ENCODE measurements at regions not wholly inside any gene's neighbourhood (a gene's known extent, or its start where the extent isn't known, plus 50 kb on each side); places are given as distances from the start of the nearest gene placed in this dataset.

DNA sequence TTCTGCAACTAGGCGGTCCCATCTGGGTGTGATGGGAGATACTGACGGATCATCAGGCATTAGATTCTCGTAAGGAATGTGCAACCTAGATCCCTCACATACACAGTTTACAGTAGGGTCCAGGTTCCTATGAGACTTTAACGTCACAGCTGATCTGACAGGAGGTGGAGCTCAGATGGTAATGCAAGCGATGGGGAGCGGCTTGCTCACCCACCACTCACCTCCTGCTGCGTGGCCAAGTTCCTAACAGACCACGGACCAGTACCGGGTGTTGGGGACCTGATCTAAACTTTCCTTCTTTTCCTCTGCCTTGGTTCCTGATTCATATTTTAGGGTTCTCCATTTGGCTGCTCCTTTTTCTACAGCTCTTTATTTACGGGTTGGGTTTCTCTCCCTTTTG lies 479.8 kb downstream of the BCAT1 start:
- no peak for DNase-seq

- DNase-seq = no peak
These were observed 481.7 kb downstream of the BCAT1 start for GRCh38 chr12:24467226-24467625.

DNA sequence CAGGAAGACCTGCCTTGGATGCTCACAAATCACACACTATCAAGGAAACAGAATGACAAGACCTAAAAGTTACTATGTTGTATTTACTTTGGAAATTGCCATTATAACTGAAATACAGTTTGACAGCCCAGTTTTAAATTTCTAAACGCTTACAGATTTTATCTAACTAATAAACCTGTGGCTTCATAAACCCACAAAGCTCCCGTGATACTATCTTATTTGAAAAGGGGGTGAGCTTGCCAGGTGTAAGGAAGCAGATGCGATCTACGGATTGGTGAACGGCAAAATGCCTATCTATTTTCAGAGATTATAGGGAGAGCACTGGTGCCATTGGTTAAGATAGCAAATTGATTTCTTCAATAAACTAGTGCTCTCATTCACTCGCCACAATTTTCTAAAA lies 485.5 kb downstream of the BCAT1 start:
- DNase-seq = no peak

DNA sequence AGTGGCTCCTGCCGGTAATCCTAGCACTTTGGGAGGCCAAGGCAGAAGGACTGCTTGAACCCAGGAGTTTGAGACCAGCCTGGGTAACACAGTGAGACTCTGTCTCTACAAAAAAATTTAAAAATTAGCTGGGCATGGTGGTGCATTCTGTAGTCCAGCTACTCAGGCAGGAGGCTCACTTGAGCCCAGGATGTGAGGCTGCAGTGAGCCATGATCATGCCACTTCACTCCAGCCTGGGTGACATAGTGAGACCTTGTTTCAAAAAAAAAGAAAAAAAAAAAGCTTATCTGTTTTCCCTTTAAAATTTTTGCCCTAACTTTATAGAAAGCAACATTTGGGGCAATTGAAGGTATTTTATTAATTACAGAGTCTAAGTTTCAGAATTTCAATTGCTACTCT lies 486.0 kb downstream of the BCAT1 start:
- DNase-seq = no peak

DNA sequence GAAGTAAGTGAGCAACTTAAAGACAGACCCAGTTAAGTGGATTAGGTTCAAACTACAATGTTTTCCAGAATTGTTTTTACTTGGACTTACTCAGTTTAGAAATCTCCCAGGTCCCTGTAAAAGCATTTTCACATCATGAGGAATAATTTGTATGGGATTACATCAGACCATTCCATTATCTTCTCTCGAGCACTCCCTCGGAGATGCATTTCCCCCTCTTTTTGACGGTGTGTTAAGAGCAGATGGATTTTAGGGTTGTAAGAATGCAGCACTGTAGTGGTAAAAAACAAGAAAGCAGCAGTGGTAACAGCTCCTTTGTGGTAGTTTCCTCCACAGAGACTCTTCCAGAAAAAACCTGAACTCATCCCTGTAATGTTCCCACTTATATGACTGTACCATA lies 488.4 kb downstream of the BCAT1 start:
- no peak for DNase-seq

- DNase-seq = no peak
These were observed 488.8 kb downstream of the BCAT1 start for GRCh38 chr12:24460099-24460498.

- DNase-seq = no peak
These were observed 493.1 kb downstream of the BCAT1 start for GRCh38 chr12:24455811-24456210.

GRCh38 chr12:24447678-24448077 lies 498.2 kb upstream of the SOX5 start:
- no peak for DNase-seq

DNA sequence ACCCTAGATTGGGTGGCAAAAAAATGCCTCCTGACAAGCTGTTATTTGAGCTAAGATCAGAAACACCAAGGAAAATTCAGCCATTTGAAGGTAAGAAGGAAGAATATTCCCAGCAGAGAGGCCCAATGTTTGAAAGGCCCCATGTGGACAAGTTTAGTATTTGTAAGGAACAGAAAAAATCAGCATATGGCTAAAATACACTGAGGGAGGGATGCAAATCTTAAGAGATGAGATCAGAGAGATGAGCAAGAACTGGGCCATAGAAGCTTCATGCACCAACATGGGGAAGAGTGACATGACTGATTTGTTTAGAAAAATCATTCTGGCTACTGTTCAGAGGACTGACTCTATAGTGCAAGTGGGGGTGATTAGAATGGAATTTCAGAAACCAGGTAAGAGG lies 496.8 kb upstream of the SOX5 start:
- DNase-seq = no peak

DNA sequence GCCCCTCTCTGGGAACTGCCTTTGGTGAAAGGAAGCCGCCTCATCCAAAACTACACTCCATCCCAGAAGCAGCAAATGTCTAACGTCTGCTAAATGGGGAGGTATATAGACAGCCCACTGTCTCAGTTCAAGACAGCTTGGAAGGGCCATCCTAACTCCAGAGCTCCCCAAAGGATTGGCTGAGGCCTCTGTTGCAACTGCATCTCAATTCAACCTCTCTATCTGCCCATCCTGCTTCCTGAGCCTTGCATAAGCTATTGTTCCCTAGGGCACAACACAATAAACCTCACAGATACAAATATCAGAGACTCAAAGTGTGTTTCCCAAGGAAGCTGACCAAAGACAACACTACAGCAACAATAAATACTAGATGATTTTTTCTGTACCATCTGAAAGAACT lies 495.2 kb upstream of the SOX5 start:
- no peak for DNase-seq

GRCh38 chr12:24441458-24441857 lies 492.0 kb upstream of the SOX5 start:
- no peak for DNase-seq

DNA sequence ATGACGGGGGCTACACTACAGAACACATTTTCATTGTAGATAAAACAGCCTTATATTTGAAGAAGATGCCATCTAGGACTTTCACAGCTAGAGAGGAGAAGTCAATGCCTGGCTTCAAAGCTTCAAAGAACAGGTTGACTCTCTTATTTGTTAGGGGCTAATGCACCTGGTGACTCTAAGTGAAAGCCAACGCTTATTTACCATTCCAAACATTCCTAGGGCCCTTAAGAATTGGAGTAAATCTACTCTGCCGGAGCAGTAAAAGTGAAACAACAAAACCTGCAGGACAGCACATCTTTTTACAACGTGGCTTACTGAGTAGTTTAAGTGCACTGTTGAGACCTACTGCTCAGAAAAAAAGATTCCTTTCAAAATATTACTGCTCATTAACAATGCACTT lies 487.2 kb upstream of the SOX5 start:
- no peak for DNase-seq

GRCh38 chr12:24431872-24432271 lies 482.4 kb upstream of the SOX5 start:
- DNase-seq = no peak

GRCh38 chr12:24427776-24428175 lies 478.3 kb upstream of the SOX5 start:
- no peak for DNase-seq

GRCh38 chr12:24425601-24425970 lies 476.1 kb upstream of the SOX5 start:
- no peak for DNase-seq

DNA sequence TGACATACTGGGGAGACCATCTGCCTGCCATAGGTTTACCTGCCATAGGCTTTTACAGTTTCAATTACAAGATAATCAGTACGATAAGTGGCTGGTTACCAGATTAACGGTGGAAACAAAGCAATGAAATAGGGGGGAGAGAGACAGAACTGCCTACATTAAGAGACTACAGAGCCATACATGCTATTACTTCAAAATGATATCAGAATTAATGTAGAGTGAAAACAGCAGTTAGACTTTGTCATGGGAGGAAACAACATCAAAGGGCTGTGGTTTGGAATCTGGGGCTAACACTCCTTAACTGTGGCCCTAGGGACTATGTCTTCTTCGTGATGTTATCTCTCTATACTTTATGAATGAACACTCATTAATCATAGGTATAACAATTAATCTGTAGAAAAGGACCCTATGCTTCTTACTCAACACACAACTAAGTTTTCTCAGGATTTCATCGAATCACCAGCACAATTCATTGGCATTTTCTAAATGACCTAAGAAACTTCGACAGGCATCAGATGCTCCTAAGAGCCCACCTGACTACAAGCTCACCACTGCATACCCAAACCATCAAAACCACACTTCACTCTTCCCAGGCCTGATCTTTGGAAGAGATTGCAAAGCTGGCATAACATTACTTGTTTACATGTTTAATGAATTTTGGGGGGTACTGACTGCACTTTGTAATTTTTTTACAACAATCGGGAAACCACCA lies 475.6 kb upstream of the SOX5 start:
- DNase-seq = no peak

DNA sequence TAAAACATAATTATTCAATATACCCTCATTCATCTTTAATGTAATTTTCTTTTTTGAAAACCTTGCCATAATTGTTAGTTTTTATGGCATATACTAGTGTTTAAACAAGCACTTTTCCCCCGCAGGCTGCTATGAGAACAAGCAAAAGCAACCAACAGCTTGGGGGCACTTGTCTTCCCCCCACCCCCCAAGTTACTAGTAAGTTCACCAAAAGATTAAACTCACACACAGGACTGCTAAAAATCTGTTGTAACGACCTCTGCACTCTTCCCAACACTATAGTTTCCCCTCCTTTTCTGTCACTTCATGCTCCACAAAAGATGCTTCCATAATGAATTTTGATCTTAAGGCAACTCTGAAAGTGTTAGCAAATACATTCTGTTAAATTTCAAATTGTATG lies 474.9 kb upstream of the SOX5 start:
- no peak for DNase-seq

DNA sequence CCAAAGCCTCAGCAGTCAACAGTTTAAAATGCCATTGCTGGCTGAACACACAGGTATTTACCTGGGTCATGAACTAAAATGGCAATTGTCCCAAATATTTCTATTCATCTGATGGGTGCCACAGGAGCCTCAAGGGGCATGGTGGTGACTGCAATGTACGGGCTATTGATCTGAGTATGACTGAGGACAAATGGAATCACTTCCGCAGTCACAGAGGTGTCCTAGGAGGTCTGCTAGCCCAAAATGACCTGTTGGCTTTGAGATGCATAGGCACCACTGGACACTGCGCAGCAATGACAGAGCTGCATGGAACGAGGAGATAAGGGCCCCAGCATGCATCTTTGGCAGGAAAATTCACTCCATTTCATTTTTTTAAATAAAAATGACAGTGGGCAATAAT lies 474.1 kb upstream of the SOX5 start:
- no peak for DNase-seq

GRCh38 chr12:24421759-24422158 lies 472.3 kb upstream of the SOX5 start:
- DNase-seq = no peak

DNA sequence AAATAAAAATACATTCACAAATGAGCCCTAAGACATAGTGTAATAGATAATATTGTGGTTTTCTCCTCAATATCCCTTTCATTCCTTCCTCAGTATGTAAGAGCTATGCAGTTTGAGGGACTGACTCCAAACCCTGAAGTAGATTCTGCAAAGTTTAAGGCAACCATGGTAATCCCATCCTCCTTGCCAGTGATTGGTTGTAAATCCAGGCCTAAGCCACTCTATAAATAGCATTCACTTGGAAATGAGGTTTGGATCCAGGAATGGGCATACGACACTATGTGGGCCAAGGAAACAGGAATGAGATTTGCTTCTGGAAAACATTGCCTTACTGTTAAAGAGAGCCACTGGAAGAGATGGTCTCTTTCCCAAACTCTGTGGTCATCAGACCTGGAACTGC lies 468.7 kb upstream of the SOX5 start:
- no peak for DNase-seq

GRCh38 chr12:24416423-24417109 lies 467.1 kb upstream of the SOX5 start:
- DNase-seq = no peak

GRCh38 chr12:24415934-24416333 lies 466.5 kb upstream of the SOX5 start:
- DNase-seq = no peak

GRCh38 chr12:24414480-24414879 lies 465.0 kb upstream of the SOX5 start:
- DNase-seq = no peak

GRCh38 chr12:24411948-24412347 lies 462.5 kb upstream of the SOX5 start:
- DNase-seq = no peak

DNA sequence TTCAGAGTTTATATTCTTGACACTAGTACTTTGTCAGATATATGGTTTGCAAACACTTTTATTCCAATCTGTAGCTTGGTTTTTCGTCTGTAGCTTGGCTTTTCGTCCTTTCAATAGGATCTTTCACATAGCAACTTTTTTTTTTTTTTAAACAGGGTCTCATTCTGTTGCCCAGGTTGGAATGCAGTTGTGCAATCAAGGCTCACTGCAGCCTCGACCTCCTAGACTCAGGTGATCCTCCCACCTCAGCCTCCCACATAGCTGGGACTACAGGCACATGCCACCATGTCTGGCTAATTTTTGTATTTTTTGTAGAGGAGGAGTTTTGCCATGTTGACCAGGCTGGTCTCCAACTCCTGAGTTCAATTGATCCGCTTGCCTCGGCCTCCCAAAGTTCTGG lies 460.4 kb upstream of the SOX5 start:
- no peak for DNase-seq
